DMS 273 (cell line): ENCODE measurements at regions not wholly inside any gene's neighbourhood (a gene's known extent, or its start where the extent isn't known, plus 50 kb on each side); places are given as distances from the start of the nearest gene placed in this dataset.
"Not testable (repeated sequence)": the region's sequence is repeated elsewhere in the genome, so short reads cannot be mapped to it uniquely, and the experiment has no call there.

Experiments used
- DNase-seq: peaks from one replicate; lab custom pipeline; 2025; ENCODE audit not compliant: unreplicated experiment; lab: John Stamatoyannopoulos, UW

DNA sequence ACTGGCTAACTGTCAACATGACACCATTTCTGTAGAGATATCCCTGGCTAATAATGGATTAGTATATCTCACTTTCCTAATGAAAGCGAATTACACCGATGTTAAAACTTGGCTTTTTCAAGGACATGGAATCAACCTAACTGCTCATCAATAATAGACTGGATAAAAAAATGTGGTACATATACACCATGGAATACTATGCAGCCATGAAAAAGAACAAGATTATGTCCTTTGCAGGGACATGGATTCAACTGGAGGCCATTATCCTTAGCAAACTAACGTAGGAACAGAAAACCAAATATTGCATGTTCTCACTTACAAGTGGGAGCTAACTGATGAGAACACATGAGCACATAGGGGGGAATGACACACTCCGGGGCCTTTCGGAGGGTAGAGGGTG lies 62.6 kb downstream of the ZIC1 start:
- DNase-seq: no peak

DNA sequence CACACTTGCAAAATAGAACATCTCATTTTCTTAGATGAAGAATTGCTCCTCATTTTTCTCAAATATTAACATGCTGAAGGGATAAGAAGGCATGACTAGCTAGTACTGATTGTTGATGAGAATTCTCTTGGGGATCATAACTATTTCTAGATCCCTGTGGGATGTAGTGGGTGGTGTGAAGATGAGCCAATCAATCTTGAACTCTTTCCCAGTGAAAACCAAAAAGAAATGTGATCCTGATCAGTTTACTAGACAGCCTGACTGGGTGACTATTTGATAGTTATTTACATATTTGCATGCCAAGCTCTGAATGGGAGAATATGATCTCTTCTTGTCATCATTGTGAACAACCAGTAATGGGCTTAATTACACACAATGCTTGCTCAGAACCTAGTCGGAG lies 63.7 kb downstream of the ZIC1 start:
- DNase-seq: no peak

DNA sequence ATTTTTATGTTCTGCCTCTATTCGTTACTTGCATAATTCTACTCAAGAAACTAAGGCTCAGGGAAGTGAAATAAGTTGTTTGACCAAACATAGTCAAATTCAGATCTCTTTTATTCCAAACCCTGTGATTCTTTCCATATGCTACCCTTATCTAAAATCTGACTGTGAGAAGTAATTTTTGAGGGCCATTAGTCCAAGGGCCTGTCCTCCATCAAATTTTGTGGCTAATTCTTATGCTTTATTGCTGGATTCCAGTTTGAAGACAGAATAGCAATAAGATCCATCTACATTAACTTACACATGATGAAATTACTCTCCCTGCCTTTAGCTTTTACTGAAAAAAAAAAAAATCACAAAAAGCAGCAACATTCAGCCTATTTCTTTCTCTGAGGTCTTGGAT lies 74.0 kb downstream of the ZIC1 start:
- DNase-seq: no peak

DNA sequence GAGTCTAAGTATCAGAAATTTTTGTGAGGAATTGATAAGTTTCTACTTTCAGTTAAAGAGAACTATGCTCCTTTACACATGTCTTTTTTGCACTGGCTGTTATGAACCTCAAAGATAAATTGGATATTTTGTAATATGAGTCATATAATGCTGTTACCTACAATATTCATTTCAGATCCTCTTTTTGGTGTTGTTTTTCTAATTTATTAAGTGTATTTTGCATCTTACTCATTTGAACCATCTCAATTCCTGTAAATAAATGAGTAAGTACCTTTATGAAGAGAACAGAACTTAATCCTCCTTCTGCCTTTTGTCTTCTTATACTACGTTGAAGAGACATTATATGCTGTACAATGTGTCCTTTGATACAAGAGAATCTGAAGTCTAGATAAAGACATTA lies 74.4 kb downstream of the ZIC1 start:
- no peak for DNase-seq

DNA sequence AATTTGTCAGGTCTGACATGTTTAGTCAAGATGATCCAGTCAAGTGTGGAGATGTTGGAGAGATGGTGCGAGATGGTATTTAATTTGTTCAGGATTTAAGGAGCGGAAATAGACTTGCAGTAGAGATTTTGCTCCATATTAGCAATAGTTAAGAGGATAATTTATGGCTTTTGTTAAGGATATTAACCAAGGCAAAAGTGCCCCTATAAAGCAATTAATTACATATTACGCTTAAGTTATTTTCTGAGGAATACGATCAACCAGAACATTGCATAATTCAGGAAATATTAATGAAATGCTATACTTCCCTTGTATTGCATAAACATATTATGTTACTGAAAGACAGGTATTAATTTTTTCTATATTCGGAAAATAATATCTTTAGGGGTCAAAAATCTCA lies 83.9 kb downstream of the ZIC1 start:
- no peak for DNase-seq

DNA sequence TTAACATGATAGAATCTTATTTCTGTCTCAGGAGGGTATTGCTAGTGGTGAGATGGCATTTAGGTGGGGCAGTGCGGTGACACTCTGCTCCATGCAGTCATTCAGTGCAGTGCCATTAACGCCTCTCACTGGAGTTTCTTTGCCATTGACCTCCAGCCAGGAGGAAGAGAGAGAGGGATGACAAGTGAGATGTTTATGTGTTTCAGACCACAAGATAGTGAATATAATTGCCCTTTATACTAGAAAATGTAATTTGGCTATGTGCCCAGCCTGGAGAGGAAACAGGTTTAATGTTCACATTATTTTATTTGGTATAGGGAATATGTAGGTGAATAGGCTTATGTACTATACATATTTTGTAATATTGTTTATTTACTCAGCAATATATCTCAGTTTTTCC lies 84.5 kb downstream of the ZIC1 start:
- no peak for DNase-seq

DNA sequence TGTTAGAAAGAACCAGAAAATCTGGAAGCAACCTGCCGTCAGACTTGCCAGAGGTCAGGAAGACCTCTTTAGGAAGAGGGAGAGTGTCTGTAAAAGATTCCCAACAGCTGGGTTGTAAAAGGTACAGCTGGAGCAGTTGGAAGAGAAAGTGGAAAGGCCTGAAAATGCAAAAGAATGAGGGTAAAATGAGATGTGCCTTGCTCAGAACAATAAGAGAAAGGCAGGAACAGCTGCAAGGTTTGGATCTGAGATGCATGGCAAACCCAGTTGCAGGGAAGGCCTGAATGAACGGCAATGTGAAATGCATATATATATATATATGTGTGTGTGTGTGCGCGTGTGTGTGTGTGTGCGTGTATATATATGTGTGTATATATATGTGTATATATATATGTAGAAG lies 88.1 kb downstream of the ZIC1 start:
- DNase-seq: no peak

DNA sequence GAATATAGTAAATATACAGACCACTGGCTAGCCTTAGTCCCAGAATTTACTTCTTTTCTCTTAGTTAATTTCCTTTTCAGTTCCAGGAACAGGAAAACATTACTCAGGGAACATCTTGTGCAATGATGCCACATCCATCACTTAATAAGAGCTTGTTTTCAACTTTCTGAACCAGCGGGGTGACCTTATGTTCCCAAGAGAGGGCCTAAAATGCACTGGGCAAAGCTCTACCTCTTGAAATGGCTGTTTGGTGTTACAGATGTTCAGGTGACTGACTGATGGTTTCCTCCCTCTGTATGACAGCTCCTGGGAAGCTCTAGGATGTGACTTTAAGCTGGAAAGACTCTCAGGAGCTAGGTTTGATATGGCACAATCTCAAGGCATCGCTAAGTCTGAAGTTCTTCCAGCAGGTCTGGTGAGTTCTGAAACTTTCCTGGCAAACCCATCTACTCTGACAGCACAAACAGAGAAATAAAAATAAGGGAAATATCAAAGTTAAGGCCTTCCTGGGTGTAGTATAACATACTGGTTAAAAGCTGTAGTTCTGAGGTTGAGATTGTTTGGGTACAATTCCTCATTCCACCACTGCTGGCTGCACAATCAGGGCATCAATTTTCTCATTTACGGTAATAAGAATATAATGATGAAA lies 98.6 kb downstream of the ZIC1 start:
- no peak for DNase-seq

DNA sequence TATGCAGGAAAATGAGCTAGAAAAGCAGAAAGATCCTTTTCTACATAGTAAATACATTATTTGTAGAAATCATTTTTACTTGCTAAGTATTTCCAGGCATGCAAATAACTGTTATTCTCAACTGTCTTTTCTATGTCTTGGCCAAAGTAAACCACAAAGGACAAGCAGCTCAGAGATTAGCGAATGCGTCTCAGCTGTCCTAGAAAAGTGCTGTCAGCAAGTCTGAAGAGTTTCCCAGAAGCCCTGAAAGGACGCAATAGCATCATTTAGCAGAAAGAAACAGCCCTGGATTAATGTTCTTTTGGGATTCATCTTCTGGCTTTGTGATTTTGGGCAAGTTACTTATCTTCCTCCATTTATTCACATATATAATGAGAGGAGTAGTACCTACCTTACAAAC lies 100.3 kb downstream of the ZIC1 start:
- DNase-seq: no peak

DNA sequence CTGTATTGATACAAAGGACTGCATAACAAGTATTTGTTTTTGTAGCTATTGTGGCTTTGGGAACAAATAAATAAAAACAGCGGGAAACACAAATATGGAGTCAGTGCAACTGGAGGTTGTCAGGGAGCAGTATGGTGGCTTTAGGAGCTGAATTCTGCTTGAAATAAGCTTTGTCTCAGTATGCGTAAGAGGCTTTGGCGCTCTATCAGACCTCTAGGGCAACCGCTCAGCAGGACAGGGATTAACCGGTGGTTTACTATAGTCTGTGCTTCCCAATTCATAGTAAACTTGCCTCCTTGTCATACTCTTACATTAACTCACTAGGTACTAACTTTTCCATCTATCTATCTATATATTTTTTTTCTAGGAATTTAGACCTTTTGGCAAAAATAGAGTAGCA lies 104.6 kb downstream of the ZIC1 start:
- no peak for DNase-seq

DNA sequence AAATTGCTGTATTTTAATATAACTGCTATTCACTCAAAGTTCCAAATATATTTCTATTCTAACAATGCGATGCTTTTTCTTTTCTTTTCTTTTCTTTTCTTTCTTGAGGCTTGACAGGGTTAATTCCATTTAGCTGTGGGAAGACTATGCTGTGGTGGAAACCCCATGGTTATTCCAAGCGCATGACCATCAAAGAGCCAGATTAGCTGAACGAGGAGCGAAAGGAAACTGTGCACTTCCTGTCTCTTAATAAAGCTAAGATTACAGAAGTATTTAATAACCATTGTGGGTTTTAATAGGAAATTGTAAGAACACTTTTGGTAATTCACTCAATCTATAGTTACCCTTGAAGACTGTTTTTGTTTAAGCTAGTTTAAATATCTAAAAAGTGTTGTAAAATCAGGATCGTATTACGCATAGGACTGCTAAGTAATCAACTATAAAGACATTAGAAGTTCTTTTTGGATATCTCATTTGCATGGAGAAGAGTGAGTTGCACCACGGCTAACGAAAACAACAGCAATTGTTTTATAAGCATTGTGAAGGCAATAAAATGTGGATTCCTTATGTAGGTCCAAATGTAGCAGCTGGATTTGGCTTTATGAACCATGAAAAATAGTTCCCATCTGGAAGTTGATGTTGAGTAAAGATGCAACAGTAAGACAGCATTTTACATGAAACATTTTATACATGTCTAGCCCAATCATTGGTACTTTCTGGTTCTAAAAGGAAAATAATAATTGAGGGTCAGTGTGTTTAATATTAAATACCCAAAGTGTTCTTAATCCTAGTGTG lies 105.4 kb downstream of the ZIC1 start:
- no peak for DNase-seq

DNA sequence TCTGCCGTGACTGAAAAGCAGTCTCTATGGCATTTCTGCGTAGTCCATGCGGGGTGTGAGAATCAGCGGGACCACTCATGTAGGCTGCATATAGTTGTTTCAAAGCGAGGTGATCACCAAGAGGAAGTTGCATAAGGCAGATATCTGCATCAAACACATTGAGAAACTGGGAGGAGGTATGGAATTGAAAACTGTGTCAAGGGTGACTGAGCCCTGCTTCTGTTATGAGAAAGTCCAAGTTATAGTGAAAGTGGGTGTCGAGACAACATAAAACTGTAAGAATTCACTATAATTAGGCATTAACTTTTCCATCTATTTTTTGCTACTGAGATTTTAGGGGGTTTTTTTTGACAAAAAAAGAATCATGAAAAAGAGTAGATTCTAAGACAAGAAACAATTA lies 109.3 kb downstream of the ZIC1 start:
- no peak for DNase-seq

DNA sequence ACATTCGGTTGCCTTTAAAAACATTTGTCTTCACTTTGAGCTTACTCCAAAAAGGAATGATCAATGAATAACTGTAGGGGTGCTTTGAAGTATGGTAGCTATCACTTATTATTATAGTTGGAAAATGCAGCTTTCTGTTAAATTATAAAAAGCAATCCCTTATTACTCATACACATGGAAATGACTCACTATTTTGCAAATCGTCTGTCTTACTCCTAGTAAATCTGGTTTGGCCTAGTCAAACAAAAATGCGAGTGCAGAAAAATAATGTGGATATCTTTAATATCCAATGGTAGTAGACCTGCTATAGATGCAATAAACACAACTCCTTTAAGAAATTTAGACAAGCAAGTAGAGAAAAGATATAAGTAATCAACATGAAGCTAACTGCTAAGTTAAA lies 112.5 kb downstream of the ZIC1 start:
- DNase-seq: no peak

DNA sequence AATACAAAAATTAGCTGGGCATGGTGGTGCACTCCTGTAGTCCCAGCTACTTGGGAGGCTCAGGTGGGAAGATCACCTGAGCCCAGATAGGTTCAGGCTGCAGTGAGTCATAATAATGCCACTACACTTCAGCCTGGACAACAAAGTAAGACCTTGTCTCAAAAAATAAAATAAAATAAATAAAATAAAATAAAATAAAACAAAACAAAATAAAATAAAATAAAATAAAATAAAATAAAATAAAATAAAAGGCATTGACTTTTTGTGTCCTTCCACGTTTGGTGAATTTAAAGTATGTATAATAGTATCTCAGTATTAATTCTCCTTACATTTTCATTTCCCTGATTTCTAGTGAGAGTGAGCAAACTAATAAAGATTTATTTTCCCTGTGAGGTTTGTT lies 113.6 kb downstream of the ZIC1 start:
- not testable (repeated sequence) for DNase-seq

DNA sequence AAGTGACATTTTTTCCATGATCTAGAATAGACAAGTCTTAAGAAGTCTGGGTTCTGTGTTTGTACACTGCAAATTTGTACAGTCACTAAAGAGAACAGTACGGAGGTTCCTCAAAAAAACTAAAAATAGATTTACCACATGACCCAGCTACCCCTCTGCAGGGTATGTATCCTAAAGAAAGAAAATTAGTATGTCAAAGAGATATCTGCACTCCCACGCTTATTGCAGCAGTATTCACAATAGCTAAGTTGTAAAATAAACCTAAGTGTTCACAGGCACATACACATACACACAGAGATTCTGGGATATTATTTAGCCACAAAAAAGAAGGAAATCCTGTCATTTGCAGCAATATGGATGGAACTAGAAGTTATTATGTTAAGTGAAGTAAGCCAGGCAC lies 120.4 kb downstream of the ZIC1 start:
- no peak for DNase-seq

DNA sequence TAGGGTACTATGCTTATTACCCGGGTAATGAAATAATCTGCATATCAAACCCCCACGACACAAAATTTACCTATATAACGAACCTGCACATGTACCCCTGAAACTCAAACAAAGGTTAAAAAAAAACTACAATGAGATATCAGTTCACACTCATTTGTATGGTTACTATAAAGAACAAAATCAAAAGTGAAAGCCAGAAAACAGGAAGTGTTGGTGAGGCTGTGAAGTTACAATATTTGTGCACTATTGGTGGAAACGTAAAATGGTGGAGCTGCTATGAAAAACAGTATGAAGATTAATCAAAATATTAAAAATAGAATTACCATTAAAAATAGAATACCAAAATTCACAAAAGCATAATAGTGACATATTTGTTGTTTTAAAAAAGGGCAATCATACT lies 128.9 kb downstream of the ZIC1 start:
- DNase-seq: no peak

DNA sequence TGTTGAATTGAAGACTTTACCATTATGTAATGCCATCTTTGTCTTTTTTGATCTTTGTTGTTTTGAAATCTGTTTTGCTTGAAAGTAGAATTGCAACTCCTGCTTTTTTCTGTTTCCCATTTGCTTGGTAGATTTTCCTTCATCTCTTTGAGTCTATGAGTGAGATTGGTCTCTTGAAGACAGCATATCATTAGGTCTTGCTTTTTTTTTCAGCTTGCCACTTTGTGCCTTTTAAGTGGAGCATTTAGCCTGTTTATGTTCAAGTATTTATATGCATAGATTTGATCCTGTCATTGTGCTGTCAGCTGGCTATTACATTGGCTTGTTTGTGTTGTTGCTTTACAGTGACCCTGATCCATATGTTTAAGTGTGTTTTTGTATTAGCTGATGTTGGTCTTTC lies 131.8 kb downstream of the ZIC1 start:
- no peak for DNase-seq

DNA sequence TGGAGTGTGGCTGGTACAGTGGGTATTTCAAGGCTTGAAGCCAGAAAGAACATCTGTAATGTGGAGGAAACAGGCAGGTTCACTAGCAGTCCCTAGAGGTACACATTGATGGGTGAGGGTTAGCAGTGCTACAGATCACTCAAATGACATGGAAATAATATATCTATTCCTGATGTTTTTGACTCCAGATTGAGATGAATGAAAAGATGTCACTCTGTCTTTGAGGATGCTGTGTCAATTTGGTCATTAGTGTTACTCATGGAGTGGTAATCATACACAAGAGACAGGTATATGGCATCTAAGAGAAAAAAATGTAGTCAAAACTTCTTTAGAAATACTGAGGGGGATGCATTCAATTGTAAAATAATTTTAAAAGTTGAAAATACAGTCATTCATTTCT lies 135.1 kb downstream of the ZIC1 start:
- DNase-seq: no peak

DNA sequence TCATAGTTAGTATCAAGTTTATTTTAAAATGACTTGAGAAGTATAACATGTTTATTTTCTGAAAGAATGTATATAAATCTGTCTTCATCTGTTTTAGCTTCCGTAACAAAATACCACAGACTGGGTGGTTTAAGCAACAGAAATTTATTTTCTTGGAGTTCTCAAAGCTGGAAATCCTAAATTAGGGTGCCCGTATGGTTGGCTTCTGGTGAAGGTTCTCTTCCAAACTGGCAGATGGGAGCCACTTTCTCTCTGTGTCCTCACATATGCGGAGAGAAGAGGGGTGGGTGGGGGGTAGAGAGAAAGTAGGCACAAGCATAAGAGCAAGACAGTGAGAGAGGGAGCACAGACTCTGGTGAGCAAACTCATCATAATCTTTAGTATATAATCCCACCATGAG lies 142.3 kb downstream of the ZIC1 start:
- no peak for DNase-seq

DNA sequence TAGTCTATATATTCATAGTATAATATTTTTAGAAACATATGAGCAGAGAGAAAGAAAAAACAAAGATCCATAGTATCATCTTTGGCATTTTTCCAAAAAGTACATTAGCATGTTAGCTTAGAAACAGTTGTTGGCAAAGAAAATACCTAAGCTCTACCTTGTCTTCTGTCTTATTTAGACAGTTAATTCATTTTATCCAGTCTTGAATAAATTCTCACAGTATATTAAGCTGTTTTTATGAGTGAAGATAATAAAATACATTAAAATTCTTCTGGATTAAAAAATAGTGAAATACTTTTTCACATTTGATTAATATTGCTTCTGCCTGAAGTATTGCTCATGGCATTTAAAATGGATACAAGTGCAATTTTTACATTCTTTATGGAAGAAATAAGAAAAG lies 145.2 kb downstream of the ZIC1 start:
- peak; percentile 4 for DNase-seq

DNA sequence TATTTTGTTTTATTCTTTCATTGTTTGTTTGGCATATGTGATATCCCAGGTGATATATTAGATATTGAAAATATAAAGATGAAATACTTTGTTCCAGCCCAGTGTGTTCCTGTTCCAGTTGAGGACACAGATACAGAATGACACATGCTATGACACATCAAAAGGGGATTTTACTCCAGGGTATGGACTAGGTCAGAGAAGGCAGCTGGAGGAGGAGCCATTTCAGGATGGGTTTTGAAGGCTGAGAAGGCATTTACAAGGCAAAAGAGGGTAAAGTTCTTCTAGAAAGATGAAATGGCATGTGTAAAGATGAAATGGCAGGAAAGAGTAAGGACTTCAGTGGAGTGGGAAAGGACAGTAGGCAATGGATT lies 163.8 kb downstream of the ZIC1 start:
- DNase-seq: no peak

DNA sequence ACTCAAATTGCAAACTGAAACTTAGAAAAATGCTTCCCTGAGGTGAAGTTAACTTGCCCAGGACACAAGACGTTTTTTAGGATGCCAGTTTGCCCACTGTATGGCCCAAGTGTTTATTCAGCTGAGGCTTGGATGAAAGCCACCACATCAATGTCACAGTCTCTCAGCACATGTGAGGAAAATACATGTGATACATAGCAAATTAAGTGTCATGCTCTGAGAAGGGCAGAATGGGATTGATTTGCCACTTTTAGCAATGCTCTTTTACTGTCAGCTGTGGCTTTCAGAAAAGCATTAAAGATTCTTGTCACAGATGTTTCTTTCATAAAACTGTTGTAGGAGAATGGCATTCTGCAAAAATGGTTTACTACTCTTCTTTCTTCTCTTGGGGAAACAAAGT lies 165.5 kb downstream of the ZIC1 start:
- DNase-seq: no peak

DNA sequence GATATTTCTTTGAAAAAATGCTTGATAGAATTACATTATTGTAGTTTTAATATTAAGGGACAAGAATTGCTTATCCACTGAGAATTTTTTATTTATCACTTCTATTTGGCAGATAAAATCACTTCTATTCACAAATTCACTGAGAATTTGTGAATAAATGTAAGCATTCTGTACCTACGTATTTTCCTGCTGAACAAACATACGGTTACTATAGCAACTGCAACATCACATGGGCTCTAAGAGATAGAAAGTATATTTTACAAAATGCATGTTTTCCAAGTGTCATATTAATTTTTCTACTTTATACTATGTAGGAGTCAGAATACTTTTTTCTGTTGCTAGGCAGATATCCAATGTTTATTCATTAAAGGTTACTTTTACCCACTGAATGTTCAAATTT lies 166.2 kb downstream of the ZIC1 start:
- DNase-seq: no peak
